ENCODE measurements at regions not wholly inside any gene's neighbourhood (a gene's known extent, or its start where the extent isn't known, plus 50 kb on each side); places are given as distances from the start of the nearest gene placed in this dataset.

GRCh38 chr12:124637163-124637562, 69.8 kb upstream of the NCOR2 start:
- no peak overlapping the region for H3K27ac ChIP-seq (ENCODE audit: low read depth, low read length)
- no peak overlapping the region for H3K4me2 ChIP-seq (ENCODE audit: low read length)
- TF ChIP-seq CTCF (IDR thresholded peaks at IDR 0.05; ENCODE audit: low read depth, low read length, poor library complexity, severe bottlenecking) (no peak), EZH2phosphoT487 (IDR thresholded peaks at IDR 0.05; ENCODE audit: borderline replicate concordance, low read length) (no peak)
- H3K4me1 ChIP-seq (ENCODE audit: control insufficient read depth, low read length) = no peaks in the 10 kb centered on the region
- no peaks in the 10 kb centered on the region for H3K9me3 ChIP-seq (ENCODE audit: control insufficient read depth, insufficient read depth, low read length)
- no peaks in the 10 kb centered on the region for H3K79me2 ChIP-seq (ENCODE audit: control insufficient read depth, low read length)
- H3F3A ChIP-seq (ENCODE audit: control insufficient read depth, insufficient read depth) = no peaks in the 10 kb centered on the region
- H3K36me3 ChIP-seq (ENCODE audit: control insufficient read depth, low read length) = no peaks in the 10 kb centered on the region
- no peaks in the 10 kb centered on the region for H3K9me2 ChIP-seq (replicated peaks; ENCODE audit: control insufficient read depth, low read length)
- H3K27me3 ChIP-seq (ENCODE audit: control insufficient read depth, low read length) = peaks cover 30% of the 10 kb centered on the region
- no peaks in the 10 kb centered on the region for H4K20me1 ChIP-seq (ENCODE audit: control insufficient read depth, insufficient read depth, low read depth, low read length)
- no peak overlapping the region for H3K4me3 ChIP-seq (ENCODE audit: low read length)

- no peaks in the 10 kb centered on the region for H3K9me3 ChIP-seq (ENCODE audit: control insufficient read depth, insufficient read depth, low read length)
- peaks cover 30% of the 10 kb centered on the region for H3K27me3 ChIP-seq (ENCODE audit: control insufficient read depth, low read length)
- no peaks in the 10 kb centered on the region for H3F3A ChIP-seq (ENCODE audit: control insufficient read depth, insufficient read depth)
- no peaks in the 10 kb centered on the region for H3K36me3 ChIP-seq (ENCODE audit: control insufficient read depth, low read length)
- H3K4me3 ChIP-seq (ENCODE audit: low read length) = no peak overlapping the region
- no peaks in the 10 kb centered on the region for H3K4me1 ChIP-seq (ENCODE audit: control insufficient read depth, low read length)
- no peaks in the 10 kb centered on the region for H3K79me2 ChIP-seq (ENCODE audit: control insufficient read depth, low read length)
- no peak overlapping the region for H3K27ac ChIP-seq (ENCODE audit: low read depth, low read length)
- TF ChIP-seq CTCF (IDR thresholded peaks at IDR 0.05; ENCODE audit: low read depth, low read length, poor library complexity, severe bottlenecking) (no peak), EZH2phosphoT487 (IDR thresholded peaks at IDR 0.05; ENCODE audit: borderline replicate concordance, low read length) (no peak)
- no peak overlapping the region for H3K4me2 ChIP-seq (ENCODE audit: low read length)
- H4K20me1 ChIP-seq (ENCODE audit: control insufficient read depth, insufficient read depth, low read depth, low read length) = no peaks in the 10 kb centered on the region
- H3K9me2 ChIP-seq (replicated peaks; ENCODE audit: control insufficient read depth, low read length) = no peaks in the 10 kb centered on the region
Measured at GRCh38 chr12:124636138-124636978, 68.9 kb upstream of the NCOR2 start.

- H3K36me3 ChIP-seq (ENCODE audit: control insufficient read depth, low read length) = no peaks in the 10 kb centered on the region
- H3K27me3 ChIP-seq (ENCODE audit: control insufficient read depth, low read length) = peaks cover 26% of the 10 kb centered on the region
- H3K4me1 ChIP-seq (ENCODE audit: control insufficient read depth, low read length) = no peaks in the 10 kb centered on the region
Measured at GRCh38 chr12:124635316-124635715, 67.9 kb upstream of the NCOR2 start.

More at GRCh38 chr12:124635316-124635715, 67.9 kb upstream of the NCOR2 start:
- Histone ChIP-seq H3K9me3 (ENCODE audit: control insufficient read depth, insufficient read depth, low read length) (no peaks in the 10 kb centered on the region), H3F3A (ENCODE audit: control insufficient read depth, insufficient read depth) (no peaks in the 10 kb centered on the region), H4K20me1 (ENCODE audit: control insufficient read depth, insufficient read depth, low read depth, low read length) (no peaks in the 10 kb centered on the region), H3K4me3 (ENCODE audit: low read length) (no peak overlapping the region), H3K27ac (ENCODE audit: low read depth, low read length) (no peak overlapping the region), H3K79me2 (ENCODE audit: control insufficient read depth, low read length) (no peaks in the 10 kb centered on the region), H3K4me2 (ENCODE audit: low read length) (no peak overlapping the region), H3K9me2 (replicated peaks; ENCODE audit: control insufficient read depth, low read length) (no peaks in the 10 kb centered on the region)
- TF ChIP-seq CTCF (IDR thresholded peaks at IDR 0.05; ENCODE audit: low read depth, low read length, poor library complexity, severe bottlenecking) = no peak
- no peak for TF ChIP-seq EZH2phosphoT487 (IDR thresholded peaks at IDR 0.05; ENCODE audit: borderline replicate concordance, low read length)

All from DOHH2 (cell line).